ENCODE measurements at regions not wholly inside any gene's neighbourhood (a gene's known extent, or its start where the extent isn't known, plus 50 kb on each side); places are given as distances from the start of the nearest gene placed in this dataset.

DNA sequence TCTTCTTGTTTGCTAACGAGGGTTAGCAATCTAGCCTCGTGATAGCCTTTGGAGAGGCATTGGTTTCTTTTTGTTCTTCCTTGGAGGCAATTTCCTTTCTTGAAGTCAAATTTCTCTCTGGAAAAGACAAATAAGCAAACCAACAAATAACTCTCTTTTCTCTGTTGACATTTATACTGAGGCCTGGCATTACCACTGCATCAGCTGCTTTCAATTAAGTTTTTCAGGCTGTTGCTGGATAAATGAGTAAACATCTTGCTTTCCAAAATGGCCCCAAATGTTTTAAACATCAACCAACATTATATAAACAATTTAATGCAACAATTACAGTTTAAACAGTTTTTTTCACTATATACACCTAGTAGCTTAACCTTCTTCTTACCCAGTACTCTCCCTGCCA, 264.4 kb downstream of the HTR1A start:
- WGBS, result 47% methylated on average over 2 of the region's 2 CpGs
- Histone ChIP-seq H3K27ac (no peak overlapping the region), H3K4me1 (no peaks in the 10 kb centered on the region), H3K4me3 (no peak overlapping the region), H3K36me3 (no peaks in the 10 kb centered on the region), H3K27me3 (no peaks in the 10 kb centered on the region), H3K9me3 (peaks cover 3% of the 10 kb centered on the region)
- TF ChIP-seq EP300 (IDR thresholded peaks at IDR 0.05) (no peak), CTCF (IDR thresholded peaks at IDR 0.05) (no peak), POLR2AphosphoS5 (IDR thresholded peaks at IDR 0.05) (no peak), POLR2A (IDR thresholded peaks at IDR 0.05) (no peak)
- no peak for DNase-seq (ENCODE audit: low spot score in 2 of 2)

DNA sequence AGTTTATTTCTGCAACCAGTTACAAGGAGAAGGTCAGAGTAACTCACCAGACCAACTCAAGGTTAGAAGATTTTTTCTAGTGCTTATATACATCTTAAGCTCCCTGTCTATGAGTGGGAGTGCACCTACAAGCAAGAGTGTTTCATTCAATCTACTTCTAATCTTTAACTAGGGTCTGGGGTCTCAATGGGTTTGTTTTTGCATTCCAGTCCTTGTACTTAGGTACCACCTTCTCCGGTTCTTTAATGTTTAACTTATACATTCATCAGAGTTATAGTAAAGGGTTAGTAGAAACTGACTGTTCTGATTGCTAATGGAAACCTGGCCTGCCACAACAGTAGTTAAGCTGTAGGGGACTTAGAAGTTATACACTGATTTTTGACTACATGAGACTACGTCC, 271.7 kb downstream of the HTR1A start:
- H3K4me1 ChIP-seq, result no peaks in the 10 kb centered on the region
- DNase-seq (ENCODE audit: low spot score in 2 of 2), result no peak
- no peak overlapping the region for H3K4me3 ChIP-seq
- TF ChIP-seq EP300 (IDR thresholded peaks at IDR 0.05), result no peak
- TF ChIP-seq CTCF (IDR thresholded peaks at IDR 0.05), result no peak
- no peak for TF ChIP-seq POLR2A (IDR thresholded peaks at IDR 0.05)
- WGBS, result 93% methylated on average over 2 of the region's 2 CpGs
- H3K27ac ChIP-seq, result no peak overlapping the region
- no peaks in the 10 kb centered on the region for H3K36me3 ChIP-seq
- no peaks in the 10 kb centered on the region for H3K27me3 ChIP-seq
- peaks cover 3% of the 10 kb centered on the region for H3K9me3 ChIP-seq

DNA sequence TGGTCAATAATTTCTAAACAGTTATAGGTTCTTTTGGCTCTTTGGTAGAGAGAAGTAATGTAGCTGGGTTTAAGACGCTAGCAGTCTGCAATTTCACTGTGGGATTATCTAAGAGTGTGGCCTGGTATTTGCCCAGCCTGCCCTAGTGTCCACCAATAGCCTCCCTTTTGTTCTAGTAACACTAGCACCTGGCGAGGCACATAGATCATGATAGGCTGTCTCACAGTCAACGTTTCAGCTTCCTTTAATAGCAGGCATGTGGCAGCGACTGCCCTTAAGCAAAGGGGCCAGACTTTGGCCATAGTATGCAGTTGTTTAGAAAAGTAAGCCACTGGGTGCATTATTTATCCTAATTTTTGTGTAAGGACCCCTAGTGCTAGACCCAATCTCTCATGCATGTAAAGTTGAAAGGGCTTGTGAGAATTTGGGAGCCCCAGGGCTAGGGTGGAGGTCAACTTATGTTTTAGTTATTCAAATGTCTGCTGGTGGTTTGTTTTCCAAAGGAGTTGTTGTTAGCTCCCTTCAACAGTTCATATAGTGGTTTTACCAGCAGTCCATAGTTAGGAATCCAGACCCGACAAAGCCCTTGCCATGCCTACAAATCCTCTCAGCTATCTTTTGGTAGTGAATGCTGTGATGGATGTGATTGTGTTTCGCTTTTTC, 274.3 kb downstream of the HTR1A start:
- Histone ChIP-seq H3K4me3 (no peak overlapping the region), H3K9me3 (no peaks in the 10 kb centered on the region), H3K27me3 (no peaks in the 10 kb centered on the region), H3K4me1 (no peaks in the 10 kb centered on the region), H3K36me3 (no peaks in the 10 kb centered on the region), H3K27ac (no peak overlapping the region)
- 77% methylated on average over 6 of the region's 6 CpGs for WGBS
- no peak for TF ChIP-seq POLR2AphosphoS5 (IDR thresholded peaks at IDR 0.05)
- no peak for TF ChIP-seq EP300 (IDR thresholded peaks at IDR 0.05)
- no peak for TF ChIP-seq POLR2A (IDR thresholded peaks at IDR 0.05)
- TF ChIP-seq CTCF (IDR thresholded peaks at IDR 0.05), result no peak
- no peak for DNase-seq (ENCODE audit: low spot score in 2 of 2)

- no peak overlapping the region for H3K4me3 ChIP-seq
- H3K27ac ChIP-seq, result no peak overlapping the region
- no peak for DNase-seq (ENCODE audit: low spot score in 2 of 2)
- 54% methylated on average over 5 of the region's 5 CpGs for WGBS
- TF ChIP-seq POLR2A (IDR thresholded peaks at IDR 0.05) (no peak), EP300 (IDR thresholded peaks at IDR 0.05) (no peak), CTCF (IDR thresholded peaks at IDR 0.05) (no peak), POLR2AphosphoS5 (IDR thresholded peaks at IDR 0.05) (no peak)
- H3K27me3 ChIP-seq, result no peaks in the 10 kb centered on the region
- H3K4me1 ChIP-seq, result no peaks in the 10 kb centered on the region
- no peaks in the 10 kb centered on the region for H3K9me3 ChIP-seq
- H3K36me3 ChIP-seq, result no peaks in the 10 kb centered on the region
These were observed 275.3 kb downstream of the HTR1A start for GRCh38 chr5:63686938-63687337.

DNA sequence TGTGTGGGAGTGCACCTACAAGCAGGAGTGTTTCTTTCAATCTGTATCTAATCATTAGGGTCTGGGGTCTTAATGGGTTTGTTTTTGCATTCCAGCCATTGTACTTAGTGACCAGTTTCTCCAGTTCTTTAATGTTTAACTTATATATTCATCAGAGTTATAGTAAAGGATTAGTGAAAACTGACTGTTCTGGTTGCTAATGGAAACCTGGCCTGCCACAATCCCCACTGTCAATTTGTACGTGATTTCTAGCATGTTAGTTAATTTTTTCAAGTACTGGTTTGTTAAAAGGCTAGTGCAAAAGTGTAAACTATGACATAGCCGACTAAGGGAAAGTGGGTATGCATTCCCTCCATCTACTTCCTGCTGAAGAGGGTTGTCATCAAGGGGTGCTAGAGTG, 276.1 kb downstream of the HTR1A start:
- no peak overlapping the region for H3K4me3 ChIP-seq
- WGBS, result 49% methylated on average over 2 of the region's 2 CpGs

More for the DNA sequence above, 276.1 kb downstream of the HTR1A start:
- H3K27ac ChIP-seq, result no peak overlapping the region
- no peak for DNase-seq (ENCODE audit: low spot score in 2 of 2)
- H3K4me1 ChIP-seq, result no peaks in the 10 kb centered on the region
- no peak for TF ChIP-seq CTCF (IDR thresholded peaks at IDR 0.05)
- TF ChIP-seq EP300 (IDR thresholded peaks at IDR 0.05), result no peak
- no peak for TF ChIP-seq POLR2A (IDR thresholded peaks at IDR 0.05)
- no peak for TF ChIP-seq POLR2AphosphoS5 (IDR thresholded peaks at IDR 0.05)
- H3K36me3 ChIP-seq, result no peaks in the 10 kb centered on the region
- no peaks in the 10 kb centered on the region for H3K9me3 ChIP-seq
- H3K27me3 ChIP-seq, result no peaks in the 10 kb centered on the region

Measured in suprapubic skin (tissue), 4 donors.